Mesodermal cell (in vitro differentiated cells): ENCODE measurements at regions not wholly inside any gene's neighbourhood (a gene's known extent, or its start where the extent isn't known, plus 50 kb on each side); places are given as distances from the start of the nearest gene placed in this dataset.

ENCODE experiments used
- H3K27ac ChIP-seq: 2 replicates; pipeline ENCODE4 v1.7.0; 2013; ENCODE audit warnings: mild to moderate bottlenecking, low read depth, low read length, moderate library complexity; ENCODE audit not compliant: severe bottlenecking
- H3K36me3 ChIP-seq: 2 replicates; pipeline ENCODE4 v1.7.1; 2013; ENCODE audit warnings: mild to moderate bottlenecking, low read length, moderate library complexity; ENCODE audit not compliant: control insufficient read depth, insufficient read depth
- H3K4me1 ChIP-seq: one replicate; pipeline ENCODE4 v1.7.1; 2013; ENCODE audit warnings: mild to moderate bottlenecking, low read length; ENCODE audit not compliant: insufficient read depth, control insufficient read depth, poor library complexity, severe bottlenecking
- H3K4me3 ChIP-seq: 2 replicates; pipeline ENCODE4 v1.7.0; 2013; ENCODE audit warnings: low read length, control low read depth, mild to moderate bottlenecking; ENCODE audit not compliant: insufficient read depth, poor library complexity, severe bottlenecking; ENCODE audit errors: extremely low read depth
- H3K9me3 ChIP-seq: 2 replicates; pipeline ENCODE4 v1.7.1; 2013; ENCODE audit warnings: mild to moderate bottlenecking, low read length, moderate library complexity; ENCODE audit not compliant: control insufficient read depth
- WGBS, 2 experiments: methylation state at CpG; one replicate each; pipeline ENCODE4 v1.1.5; 2013; ENCODE audit warnings: missing lambda C conversion rate in 2 of 2; ENCODE audit not compliant: insufficient coverage in 2 of 2; 5-methylcytosine and 5-hydroxymethylcytosine counted together

GRCh38 chr4:111450867-111451266, 694.4 kb upstream of the FAM241A start:
- Histone ChIP-seq H3K36me3 (no peaks in the 10 kb centered on the region), H3K27ac (no peak overlapping the region), H3K4me1 (no peaks in the 10 kb centered on the region), H3K4me3 (no peak overlapping the region), H3K9me3 (no peaks in the 10 kb centered on the region)

DNA sequence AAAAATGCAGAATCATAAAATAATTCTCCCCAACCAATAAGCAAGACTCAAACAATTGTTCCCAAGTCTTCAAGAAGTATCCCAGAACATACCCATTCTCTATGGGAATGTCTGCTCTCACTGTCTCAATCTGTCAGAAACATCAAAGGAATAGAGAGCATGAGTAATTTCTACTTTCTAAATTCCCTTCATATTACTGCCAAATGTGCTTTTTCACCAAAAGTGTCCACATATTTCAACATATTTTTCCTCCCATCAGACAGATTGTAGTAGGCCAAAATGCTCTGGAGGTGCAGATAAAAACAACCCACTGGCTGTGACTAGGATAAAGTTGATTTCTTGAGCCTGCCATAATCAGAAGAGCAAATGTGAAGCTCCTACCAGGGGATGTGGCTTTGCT, 692.0 kb upstream of the FAM241A start:
- no peaks in the 10 kb centered on the region for H3K4me1 ChIP-seq
- H3K36me3 ChIP-seq = no peaks in the 10 kb centered on the region
- no peak overlapping the region for H3K4me3 ChIP-seq
- no peaks in the 10 kb centered on the region for H3K9me3 ChIP-seq
- no peak overlapping the region for H3K27ac ChIP-seq

DNA sequence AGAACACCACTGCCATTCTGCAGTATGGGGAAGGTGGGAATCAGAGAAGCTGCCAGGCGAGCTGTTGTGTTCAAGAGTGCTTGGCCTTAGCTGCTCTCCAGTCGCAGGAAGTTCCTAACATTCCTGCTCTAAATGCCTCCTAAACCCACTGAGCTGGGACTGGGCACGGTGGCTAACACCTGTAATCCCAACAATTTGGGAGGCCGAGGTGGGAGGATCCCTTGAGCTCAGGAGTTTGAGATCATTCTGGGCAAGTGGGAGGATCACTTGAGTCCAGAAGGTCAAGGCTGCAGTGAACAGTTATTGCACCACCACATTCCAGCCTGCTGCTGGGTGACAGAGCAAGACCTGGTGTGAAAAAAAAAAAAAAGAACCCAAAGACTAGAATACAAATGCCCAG, 690.3 kb upstream of the FAM241A start:
- H3K9me3 ChIP-seq = no peaks in the 10 kb centered on the region
- WGBS, 2 experiments = no CpG with 5 or more reads among the region's 4 CpGs
- no peak overlapping the region for H3K27ac ChIP-seq
- no peaks in the 10 kb centered on the region for H3K4me1 ChIP-seq
- no peak overlapping the region for H3K4me3 ChIP-seq
- H3K36me3 ChIP-seq = no peaks in the 10 kb centered on the region

GRCh38 chr4:111464251-111465045, 680.8 kb upstream of the FAM241A start:
- Histone ChIP-seq H3K4me1 (no peaks in the 10 kb centered on the region), H3K4me3 (no peak overlapping the region), H3K27ac (no peak overlapping the region), H3K36me3 (no peaks in the 10 kb centered on the region), H3K9me3 (peaks cover 3% of the 10 kb centered on the region)
- WGBS, 2 experiments = 90 to 93% methylated on average over 5 to 6 of the region's 8 CpGs

DNA sequence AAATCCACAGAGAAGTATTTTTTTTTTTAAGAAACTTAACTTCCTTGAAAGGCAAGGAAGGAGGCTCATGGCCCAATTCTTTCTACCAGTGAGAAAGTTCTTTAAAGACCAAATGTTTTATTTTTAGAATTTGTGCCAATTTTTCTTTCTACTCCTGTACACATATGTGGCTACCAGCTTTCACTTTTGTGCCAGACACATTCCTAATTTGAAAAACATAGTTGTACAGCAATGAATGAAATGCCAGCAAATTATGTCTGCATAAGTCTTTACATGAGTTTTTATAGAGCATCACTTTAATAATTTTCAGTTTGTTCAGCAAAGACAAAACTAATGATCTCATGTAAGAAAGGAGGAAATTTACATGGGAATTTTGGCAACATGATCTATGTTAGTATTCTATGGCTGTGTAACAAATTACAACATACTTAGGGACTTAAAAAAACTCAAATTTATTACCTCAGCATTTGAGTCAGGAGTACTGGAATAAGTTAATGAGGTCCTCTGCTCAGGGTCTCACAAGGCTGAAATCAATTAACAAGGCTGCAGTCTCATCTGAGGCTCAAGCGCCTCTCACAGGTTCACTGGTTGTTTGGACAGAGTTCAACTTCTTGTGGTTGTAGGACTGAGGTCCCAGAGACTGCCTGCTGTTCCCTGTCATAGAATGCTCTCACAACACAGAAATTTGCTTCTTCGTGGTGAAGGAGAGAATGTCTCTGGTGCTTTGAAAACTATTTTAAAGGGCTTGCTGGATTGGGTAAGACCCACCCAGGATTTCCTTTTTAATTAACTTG, 678.2 kb upstream of the FAM241A start:
- H3K4me3 ChIP-seq = no peak overlapping the region

GRCh38 chr4:111475001-111475400, 670.3 kb upstream of the FAM241A start:
- Histone ChIP-seq H3K4me1 (no peaks in the 10 kb centered on the region), H3K27ac (no peak overlapping the region), H3K9me3 (no peaks in the 10 kb centered on the region), H3K4me3 (no peak overlapping the region), H3K36me3 (no peaks in the 10 kb centered on the region)
- 80% methylated on average over 1 of the region's 5 CpGs; no CpG with 5 or more reads in 1 of the 2 experiments for WGBS, 2 experiments

More for the DNA sequence above, 678.2 kb upstream of the FAM241A start:
- Histone ChIP-seq H3K4me1 (no peaks in the 10 kb centered on the region), H3K9me3 (peaks cover 3% of the 10 kb centered on the region), H3K27ac (no peak overlapping the region), H3K36me3 (no peaks in the 10 kb centered on the region)
- 100% methylated on average over 1 of the region's 2 CpGs; no CpG with 5 or more reads in 1 of the 2 experiments for WGBS, 2 experiments

- Histone ChIP-seq H3K9me3 (no peaks in the 10 kb centered on the region), H3K27ac (no peak overlapping the region), H3K4me3 (no peak overlapping the region), H3K4me1 (no peaks in the 10 kb centered on the region), H3K36me3 (no peaks in the 10 kb centered on the region)
- no CpG with 5 or more reads among the region's 1 CpG for WGBS, 2 experiments
Measured at GRCh38 chr4:111475666-111476065, 669.6 kb upstream of the FAM241A start.

DNA sequence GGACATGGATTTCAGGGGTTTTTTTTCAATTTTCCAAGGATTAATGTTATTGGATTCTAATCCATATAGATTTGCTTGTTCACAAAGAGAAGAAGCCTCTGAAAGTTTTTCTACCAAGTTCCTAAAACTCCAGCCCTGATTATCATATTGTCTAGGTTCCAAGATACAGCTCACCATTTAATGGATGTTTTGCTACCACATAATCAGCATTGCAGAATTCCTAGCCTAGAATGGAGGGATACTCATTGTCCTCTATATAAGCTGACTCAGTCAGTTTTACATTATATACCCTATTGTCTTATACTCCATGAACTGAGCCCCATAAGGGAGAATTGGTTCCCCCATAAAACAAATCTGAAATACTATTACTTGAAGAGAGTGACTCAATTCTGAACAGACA, 664.7 kb upstream of the FAM241A start:
- Histone ChIP-seq H3K36me3 (no peaks in the 10 kb centered on the region), H3K9me3 (no peaks in the 10 kb centered on the region), H3K4me1 (no peaks in the 10 kb centered on the region), H3K27ac (no peak overlapping the region), H3K4me3 (no peak overlapping the region)

GRCh38 chr4:111483375-111484169, 661.7 kb upstream of the FAM241A start:
- Histone ChIP-seq H3K27ac (no peak overlapping the region), H3K36me3 (no peaks in the 10 kb centered on the region), H3K9me3 (no peaks in the 10 kb centered on the region), H3K4me1 (no peaks in the 10 kb centered on the region), H3K4me3 (no peak overlapping the region)
- whole genome bisulfite sequencing, 2 experiments = 83 to 86% methylated on average over 5 to 7 of the region's 8 CpGs

- Histone ChIP-seq H3K4me3 (no peak overlapping the region), H3K9me3 (no peaks in the 10 kb centered on the region), H3K27ac (no peak overlapping the region), H3K4me1 (no peaks in the 10 kb centered on the region), H3K36me3 (no peaks in the 10 kb centered on the region)
- no CpG with 5 or more reads among the region's 1 CpG for WGBS, 2 experiments
Measured at GRCh38 chr4:111492496-111492895, 652.8 kb upstream of the FAM241A start.
